HG03280 (cell line): ENCODE measurements at regions not wholly inside any gene's neighbourhood (a gene's known extent, or its start where the extent isn't known, plus 50 kb on each side); places are given as distances from the start of the nearest gene placed in this dataset.
"Not testable (repeated sequence)": the region's sequence is repeated elsewhere in the genome, so short reads cannot be mapped to it uniquely, and the experiment has no call there.

ENCODE experiments used
- ATAC-seq: cut with Tn5 transposase; IDR thresholded peaks from one replicate; pipeline ENCODE4 v1.9.1; 2021; ENCODE audit warnings: mild to moderate bottlenecking, moderate library complexity; ENCODE audit not compliant: unreplicated experiment

- no peak for ATAC-seq
These were observed 220.4 kb downstream of the LY86 start for GRCh38 chr6:6808915-6809314.

DNA sequence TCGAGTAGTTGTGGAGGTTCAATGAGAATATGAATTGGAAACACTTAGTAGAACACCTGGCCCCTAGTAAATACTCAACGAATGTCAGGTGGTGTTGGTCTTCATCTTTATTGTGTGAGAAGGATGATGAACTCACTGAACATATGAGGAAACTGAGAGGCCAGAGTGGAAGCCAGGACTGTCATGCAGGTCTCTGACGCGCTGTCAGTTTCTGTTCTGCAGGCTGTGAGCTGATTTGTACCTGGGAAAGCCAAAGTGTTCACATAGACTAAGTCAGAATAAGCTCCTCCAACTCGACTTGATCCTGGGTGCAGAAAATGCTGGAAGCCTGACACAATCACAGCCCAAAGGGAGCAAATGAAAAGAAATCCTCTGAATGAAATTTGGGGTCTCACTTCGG is 222.2 kb downstream of the LY86 start:
- no peak for ATAC-seq

DNA sequence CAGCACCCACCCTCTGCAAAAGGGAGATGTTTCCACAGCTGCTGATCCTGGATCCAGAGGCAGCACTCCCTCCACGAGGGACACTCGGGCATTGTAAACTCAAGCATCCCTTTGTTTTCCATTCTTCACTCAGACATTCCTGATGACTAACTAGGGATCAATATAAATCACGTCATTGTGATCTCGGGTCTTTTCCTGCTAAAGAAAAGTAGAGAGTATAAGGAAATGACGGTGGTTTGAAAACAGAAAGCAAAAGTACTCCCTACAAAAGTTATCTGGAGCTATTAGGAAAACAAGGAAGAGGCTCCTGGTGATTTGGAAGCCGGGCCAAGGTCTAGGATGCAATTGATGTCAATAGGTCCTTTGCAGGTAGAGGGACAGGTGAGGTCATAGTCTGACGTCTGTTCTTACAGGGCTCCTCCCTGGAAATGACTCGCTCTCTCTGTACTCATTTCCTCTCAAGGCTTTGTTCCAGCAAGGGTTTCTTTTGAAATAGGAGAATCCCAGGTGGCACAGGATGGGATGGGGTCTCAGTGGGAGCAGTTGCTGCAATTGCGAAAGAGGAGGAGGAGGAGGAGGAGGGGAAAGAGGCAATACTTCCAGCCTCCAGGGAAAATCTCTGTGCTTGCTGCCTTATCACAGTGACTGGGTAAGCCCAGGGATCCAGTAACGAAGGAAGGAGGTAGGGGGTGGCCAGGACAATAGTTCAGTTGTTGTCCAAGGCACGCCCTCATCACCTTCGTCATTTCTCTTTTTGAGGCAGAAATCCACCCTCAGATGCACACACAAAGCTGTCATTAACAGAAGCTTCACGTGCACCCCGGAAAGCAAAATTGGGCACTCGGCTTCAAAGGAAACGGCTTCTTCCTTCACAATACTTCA is 222.8 kb downstream of the LY86 start:
- ATAC-seq: no peak

DNA sequence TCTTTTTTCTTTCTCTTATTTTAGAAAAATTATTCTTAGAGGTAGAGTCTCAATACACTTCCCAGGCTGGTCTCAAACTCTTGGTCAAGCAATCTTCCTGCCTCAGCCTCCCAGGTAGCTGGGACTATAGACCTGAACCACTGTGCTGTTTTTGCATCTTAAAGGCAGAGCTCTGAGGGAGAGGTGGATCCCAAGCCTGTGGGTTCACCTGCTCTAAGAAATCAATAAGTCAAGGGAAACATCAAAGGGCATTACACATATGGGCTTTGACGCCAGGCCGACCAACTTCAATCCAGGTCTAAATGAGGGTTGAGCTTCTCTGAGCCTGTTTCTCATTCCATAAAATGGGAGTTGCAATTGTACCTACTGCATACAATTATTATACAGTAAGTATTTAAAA is 223.9 kb downstream of the LY86 start:
- no peak for ATAC-seq

- ATAC-seq: no peak
These were observed 227.2 kb downstream of the LY86 start for GRCh38 chr6:6815732-6816131.

- ATAC-seq: no peak
These were observed 228.2 kb downstream of the LY86 start for GRCh38 chr6:6816716-6817115.

GRCh38 chr6:6818078-6818639 is 229.6 kb downstream of the LY86 start:
- ATAC-seq: no peak

GRCh38 chr6:6820641-6821238 is 232.2 kb downstream of the LY86 start:
- ATAC-seq: no peak

- ATAC-seq: no peak
These were observed 233.2 kb downstream of the LY86 start for GRCh38 chr6:6821639-6822261.

DNA sequence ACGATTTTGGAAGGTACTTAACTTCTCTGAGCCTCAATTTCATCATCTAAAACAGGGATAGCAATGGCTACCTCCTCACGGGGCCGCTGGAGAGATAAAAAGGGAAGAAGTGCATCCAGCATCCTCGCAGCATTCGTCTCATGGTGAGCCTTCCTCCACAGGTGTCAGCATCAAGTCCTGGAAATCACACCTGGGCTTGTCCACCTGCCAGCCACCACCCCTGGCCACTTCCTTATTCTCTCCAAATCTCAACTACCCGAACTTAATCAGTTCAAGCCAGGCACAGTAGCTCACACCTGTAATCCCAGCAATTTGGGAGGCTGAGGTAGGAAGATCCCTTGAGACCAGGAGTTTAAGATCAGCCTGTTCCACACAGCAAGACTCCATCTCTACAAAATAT is 234.5 kb downstream of the LY86 start:
- ATAC-seq: no peak

- ATAC-seq: no peak
These were observed 235.2 kb downstream of the LY86 start for GRCh38 chr6:6823568-6824224.

DNA sequence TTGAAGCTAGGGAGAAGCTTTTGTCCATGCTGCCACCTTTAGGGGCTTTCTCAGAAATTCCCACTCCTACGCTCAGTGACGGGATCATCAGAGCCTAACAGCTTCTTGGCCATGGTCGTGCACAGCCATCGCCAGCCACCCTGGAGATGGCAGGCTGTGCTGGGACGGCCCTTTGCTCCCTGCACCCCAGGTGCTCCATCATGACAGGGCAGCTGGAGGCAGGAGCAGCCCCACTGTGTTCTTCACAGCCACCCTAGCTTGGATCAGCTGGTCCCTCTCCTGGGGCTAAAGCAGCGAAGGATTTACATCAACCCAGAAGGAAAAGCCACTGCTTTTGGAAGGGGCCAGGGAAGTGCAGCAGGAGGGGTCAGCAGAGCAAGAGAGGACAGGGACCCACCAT is 235.9 kb downstream of the LY86 start:
- ATAC-seq: no peak

DNA sequence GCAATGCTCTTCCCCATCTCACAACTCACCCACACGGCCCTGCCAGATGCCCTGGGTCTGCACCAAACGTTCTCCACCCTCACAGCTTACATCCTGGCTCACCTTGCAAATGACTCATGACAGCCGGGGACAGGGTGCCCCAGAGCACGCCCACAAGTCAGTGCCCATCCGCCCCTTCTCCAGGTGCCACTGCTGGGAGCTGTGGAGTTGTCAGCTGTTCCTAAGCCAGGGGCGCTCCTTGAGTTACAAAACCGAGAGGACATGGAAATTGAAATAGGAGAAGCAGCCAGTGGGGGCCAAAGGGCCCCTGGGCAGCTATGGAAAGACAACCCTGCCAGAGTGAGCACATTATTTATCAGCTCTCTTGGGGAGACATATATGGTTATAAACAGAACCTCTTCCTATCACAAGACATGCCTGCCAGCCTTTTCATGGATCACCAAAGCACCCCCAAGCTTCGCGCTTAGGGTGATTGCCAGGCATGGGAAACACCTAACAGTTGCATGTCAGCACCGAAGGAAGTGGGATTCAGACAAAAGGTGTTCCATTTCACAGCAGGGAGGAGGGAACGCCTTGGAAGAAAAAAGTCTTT is 236.8 kb downstream of the LY86 start:
- no peak for ATAC-seq

DNA sequence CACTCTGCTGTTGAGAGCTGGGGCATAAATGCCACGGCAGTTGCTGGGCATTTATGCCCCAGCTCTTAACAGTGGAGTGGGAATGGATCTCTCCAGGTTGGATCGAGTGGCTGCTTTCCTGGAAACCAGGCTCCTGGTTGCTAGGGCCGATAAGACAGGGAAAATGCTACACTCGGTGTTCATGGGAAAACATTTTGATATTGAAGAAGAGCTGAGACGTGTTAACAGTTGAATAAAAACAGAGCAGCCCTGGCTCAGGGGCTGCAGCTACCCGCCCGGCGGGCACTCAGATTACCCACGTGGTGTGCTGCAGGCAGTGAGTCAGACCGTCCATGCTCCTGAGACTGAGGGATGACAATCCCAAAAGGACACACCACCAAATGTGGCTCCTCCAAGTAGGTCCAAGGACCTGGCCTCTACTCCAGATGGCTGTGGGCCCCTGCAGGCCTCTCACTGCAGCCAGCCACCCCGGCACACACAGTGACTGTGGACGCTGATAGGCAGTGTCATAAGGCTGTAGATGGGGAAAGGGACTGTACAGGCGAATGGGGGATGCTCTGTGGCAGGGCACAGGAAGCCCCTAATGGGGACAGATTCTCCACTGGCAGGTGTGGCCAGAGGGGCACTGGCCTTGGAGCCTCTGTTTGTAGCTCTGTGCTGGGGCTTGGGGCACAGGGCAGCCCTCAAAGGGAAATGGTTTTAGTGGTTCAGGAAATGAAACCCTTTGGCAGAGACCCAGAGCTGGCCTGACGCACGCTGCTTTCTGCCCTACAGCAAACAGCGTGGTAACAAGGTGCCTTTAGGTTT is 237.8 kb downstream of the LY86 start:
- peak; percentile 66 for ATAC-seq

DNA sequence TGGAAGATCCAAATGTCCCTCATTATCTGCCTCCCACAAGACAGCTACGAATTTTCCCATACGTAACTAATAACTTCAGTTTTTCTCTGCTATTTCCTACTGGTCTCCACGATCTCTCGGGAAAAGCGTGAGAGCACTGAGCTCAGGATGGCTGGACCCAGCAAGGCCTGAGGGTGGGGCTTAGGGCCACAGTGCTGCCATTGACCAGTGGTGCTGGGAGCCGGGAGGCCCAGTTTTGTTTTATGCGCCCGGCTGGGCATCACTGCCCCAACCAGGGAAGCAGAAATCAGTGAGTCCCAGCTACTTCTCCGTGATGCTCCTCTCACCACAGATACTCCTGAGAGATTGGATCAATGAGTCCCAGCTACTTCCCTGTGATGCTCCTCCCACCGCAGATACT is 238.4 kb downstream of the LY86 start:
- no peak for ATAC-seq

DNA sequence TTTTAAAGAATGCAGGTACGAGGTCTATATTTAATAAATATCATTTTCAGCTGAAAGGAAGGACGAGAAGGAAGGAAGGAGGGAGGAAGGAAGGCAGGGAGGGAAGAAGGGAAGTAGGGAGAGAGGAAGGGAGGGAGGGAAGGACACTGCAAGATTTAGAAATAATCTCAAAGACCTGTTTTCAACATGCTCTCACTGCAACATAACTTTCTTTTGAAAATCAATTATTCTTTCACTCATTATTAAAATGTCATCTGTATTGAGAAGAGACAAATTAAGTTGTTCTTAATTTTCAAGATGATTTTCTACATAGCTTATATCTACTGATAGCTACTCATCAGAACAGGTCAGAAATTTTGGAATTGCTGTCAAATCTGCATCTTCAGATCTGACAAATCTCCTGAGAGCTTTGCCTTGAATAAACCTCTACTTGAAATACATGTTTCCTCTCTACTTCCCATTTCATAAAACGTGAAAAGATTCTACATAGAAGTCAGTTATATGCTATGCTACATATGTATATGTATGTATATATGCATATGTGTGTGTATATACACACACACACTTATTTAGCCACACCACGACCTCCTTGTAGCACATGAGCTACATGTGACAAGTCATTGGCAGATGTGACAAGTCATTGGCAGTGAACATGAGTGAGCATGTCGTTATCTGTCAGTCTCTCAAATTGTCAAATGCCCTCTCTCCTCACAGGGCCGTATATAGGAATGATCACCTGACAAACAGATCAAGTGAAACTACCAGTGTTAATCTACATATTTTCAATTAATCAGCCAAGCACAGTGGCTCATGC is 241.6 kb downstream of the LY86 start:
- no peak for ATAC-seq

GRCh38 chr6:6830686-6831063 is 242.2 kb downstream of the LY86 start:
- not testable (repeated sequence) for ATAC-seq

GRCh38 chr6:6832439-6832838 is 243.9 kb downstream of the LY86 start:
- no peak for ATAC-seq
